ENCODE measurements at regions not wholly inside any gene's neighbourhood (a gene's known extent, or its start where the extent isn't known, plus 50 kb on each side); places are given as distances from the start of the nearest gene placed in this dataset.

DNA sequence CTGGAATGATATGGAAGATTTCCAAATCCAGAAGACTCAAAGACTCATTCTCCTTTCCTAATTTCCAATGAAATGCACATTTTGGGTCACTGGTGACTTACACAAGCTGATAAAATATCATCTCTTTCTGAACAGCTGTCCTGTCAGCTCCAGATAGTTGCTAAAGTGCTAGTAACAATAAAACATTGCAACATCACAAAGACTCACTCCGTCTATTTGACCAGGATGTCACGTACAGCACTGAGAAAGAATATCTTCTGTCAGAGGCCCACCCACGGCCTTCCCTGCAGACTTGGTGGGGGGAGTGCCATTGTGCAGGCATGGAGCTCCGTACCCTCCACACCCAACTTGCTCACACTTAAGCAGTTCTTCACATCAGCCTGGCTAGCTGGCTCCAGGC is 78.9 kb upstream of the EGR2 start:
- H3K27ac ChIP-seq, result no peak overlapping the region
- H3K4me1 ChIP-seq, result peaks cover 9% of the 10 kb centered on the region
- H3K4me2 ChIP-seq, result no peak overlapping the region
- no peaks in the 10 kb centered on the region for H3K27me3 ChIP-seq
- no peak overlapping the region for H3K4me3 ChIP-seq
- no peaks in the 10 kb centered on the region for H3K36me3 ChIP-seq
- H3K9ac ChIP-seq, result no peak overlapping the region
- no peaks in the 10 kb centered on the region for H3K9me3 ChIP-seq
- TF ChIP-seq Cebpa-rat (IDR thresholded peaks at IDR 0.05), result no peak
- no peaks in the 10 kb centered on the region for H4K20me1 ChIP-seq

DNA sequence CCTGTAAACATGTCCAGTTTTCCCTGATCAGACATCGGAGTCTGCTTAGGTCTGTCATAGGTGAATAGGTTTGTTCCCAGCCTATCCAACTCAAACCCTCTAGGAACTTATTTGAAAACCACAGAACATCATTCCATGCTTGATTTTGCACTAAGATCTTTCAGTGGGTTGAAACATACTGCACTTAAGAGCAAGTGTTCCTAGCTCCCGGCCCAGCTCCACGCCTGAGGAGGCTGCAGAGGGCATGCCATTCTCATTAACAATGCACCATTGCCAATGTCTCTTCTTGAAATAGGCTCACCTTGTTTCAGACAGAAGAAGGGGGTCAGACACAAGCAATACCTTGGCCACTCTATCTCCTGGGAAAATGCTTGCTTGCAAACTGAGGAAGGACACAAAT is 78.0 kb upstream of the EGR2 start:
- Histone ChIP-seq H3K9me3 (no peaks in the 10 kb centered on the region), H3K9ac (no peak overlapping the region), H3K4me1 (peaks cover 9% of the 10 kb centered on the region), H3K4me2 (no peak overlapping the region), H4K20me1 (no peaks in the 10 kb centered on the region), H3K4me3 (no peak overlapping the region), H3K27ac (no peak overlapping the region), H3K27me3 (no peaks in the 10 kb centered on the region), H3K36me3 (no peaks in the 10 kb centered on the region)
- TF ChIP-seq Cebpa-rat (IDR thresholded peaks at IDR 0.05), result no peak

DNA sequence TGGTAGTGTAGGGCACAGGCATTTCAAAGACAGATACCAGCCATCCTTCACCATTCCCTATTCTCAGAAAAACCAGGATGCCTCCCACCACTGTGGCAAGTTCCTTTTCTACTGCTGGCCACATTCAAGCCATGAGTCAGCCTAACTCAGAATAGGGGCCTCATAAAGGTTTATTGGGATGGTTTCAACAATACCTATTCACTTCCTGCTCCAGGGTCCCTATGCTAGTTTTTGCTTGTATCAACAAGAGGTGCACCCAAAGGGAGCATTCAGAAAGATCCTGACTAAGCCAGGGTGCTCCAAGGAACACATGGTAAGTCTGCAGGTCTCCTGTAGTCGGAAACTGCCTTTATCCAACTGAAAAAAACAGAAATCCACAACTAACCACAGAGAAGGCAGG is 76.9 kb upstream of the EGR2 start:
- H3K4me3 ChIP-seq, result no peak overlapping the region
- H3K36me3 ChIP-seq, result no peaks in the 10 kb centered on the region
- no peaks in the 10 kb centered on the region for H3K9me3 ChIP-seq
- peaks cover 9% of the 10 kb centered on the region for H3K4me1 ChIP-seq
- no peak overlapping the region for H3K9ac ChIP-seq
- no peak for TF ChIP-seq Cebpa-rat (IDR thresholded peaks at IDR 0.05)
- no peak overlapping the region for H3K4me2 ChIP-seq
- no peak overlapping the region for H3K27ac ChIP-seq
- H3K27me3 ChIP-seq, result no peaks in the 10 kb centered on the region
- H4K20me1 ChIP-seq, result no peaks in the 10 kb centered on the region

GRCh38 chr10:62890395-62890794 is 74.2 kb upstream of the EGR2 start:
- Histone ChIP-seq H3K9ac (no peak overlapping the region), H3K27me3 (no peaks in the 10 kb centered on the region), H3K9me3 (no peaks in the 10 kb centered on the region), H3K36me3 (no peaks in the 10 kb centered on the region), H3K4me2 (no peak overlapping the region), H4K20me1 (no peaks in the 10 kb centered on the region), H3K4me3 (no peak overlapping the region), H3K27ac (no peak overlapping the region), H3K4me1 (peaks cover 9% of the 10 kb centered on the region)
- TF ChIP-seq Cebpa-rat (IDR thresholded peaks at IDR 0.05), result no peak

DNA sequence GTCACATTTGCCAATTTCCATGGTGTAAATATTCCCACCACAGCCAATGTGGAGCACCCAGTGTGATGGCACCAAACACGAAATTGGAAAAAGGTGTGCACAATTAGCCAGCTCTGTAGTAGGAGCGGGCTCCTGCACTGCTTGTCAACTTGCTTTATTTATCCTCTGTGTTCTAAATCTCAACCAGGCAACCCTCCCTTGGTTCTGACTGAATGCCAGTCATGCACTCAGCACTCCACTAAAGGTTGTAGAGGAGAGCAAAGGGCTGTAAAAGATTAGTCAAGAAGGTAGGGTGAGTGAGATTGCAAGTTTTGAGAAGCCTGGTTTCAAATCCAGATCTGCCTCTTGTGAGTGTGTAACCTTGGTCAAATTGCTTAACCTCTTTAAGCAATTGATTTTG is 71.5 kb upstream of the EGR2 start:
- Histone ChIP-seq H3K9me3 (no peaks in the 10 kb centered on the region), H3K36me3 (no peaks in the 10 kb centered on the region), H3K4me2 (no peak overlapping the region), H4K20me1 (no peaks in the 10 kb centered on the region), H3K4me3 (no peak overlapping the region), H3K9ac (no peak overlapping the region), H3K27me3 (no peaks in the 10 kb centered on the region), H3K4me1 (peaks cover 9% of the 10 kb centered on the region), H3K27ac (no peak overlapping the region)
- no peak for TF ChIP-seq Cebpa-rat (IDR thresholded peaks at IDR 0.05)

- H3K9ac ChIP-seq, result no peak overlapping the region
These were observed 69.7 kb upstream of the EGR2 start for GRCh38 chr10:62885684-62886461.

GRCh38 chr10:62880162-62880561 is 64.0 kb upstream of the EGR2 start:
- Histone ChIP-seq H3K9ac (no peak overlapping the region), H3K4me2 (no peak overlapping the region), H3K36me3 (no peaks in the 10 kb centered on the region), H4K20me1 (no peaks in the 10 kb centered on the region), H3K4me1 (no peaks in the 10 kb centered on the region), H3K27ac (no peak overlapping the region), H3K9me3 (no peaks in the 10 kb centered on the region), H3K27me3 (no peaks in the 10 kb centered on the region), H3K4me3 (no peak overlapping the region)
- no peak for TF ChIP-seq Cebpa-rat (IDR thresholded peaks at IDR 0.05)

More at GRCh38 chr10:62885684-62886461, 69.7 kb upstream of the EGR2 start:
- no peaks in the 10 kb centered on the region for H4K20me1 ChIP-seq
- no peak overlapping the region for H3K4me2 ChIP-seq
- no peaks in the 10 kb centered on the region for H3K9me3 ChIP-seq
- H3K27me3 ChIP-seq, result no peaks in the 10 kb centered on the region
- TF ChIP-seq Cebpa-rat (IDR thresholded peaks at IDR 0.05), result no peak
- H3K4me3 ChIP-seq, result no peak overlapping the region
- no peak overlapping the region for H3K27ac ChIP-seq
- H3K4me1 ChIP-seq, result no peaks in the 10 kb centered on the region
- H3K36me3 ChIP-seq, result no peaks in the 10 kb centered on the region

DNA sequence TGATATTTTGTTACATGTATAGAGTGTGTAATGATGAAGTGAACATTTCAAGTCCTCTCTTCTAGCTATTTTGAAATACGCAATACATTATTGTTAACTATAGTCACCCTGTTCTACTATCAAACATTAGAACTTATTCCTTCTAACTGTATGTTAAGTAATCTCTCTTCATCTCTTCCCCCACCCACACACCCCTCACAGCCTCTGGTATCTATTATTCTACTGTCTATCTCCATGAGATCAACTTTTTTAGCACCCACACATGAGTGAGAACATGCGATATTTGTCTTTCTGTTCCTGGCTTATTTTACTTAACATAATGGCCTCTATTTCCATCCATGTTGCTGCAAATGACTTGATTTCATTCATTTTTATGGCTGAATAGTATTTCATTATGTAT is 57.7 kb upstream of the EGR2 start:
- Histone ChIP-seq H3K9me3 (no peaks in the 10 kb centered on the region), H3K27me3 (no peaks in the 10 kb centered on the region), H4K20me1 (no peaks in the 10 kb centered on the region), H3K4me1 (no peaks in the 10 kb centered on the region), H3K4me2 (no peak overlapping the region), H3K9ac (no peak overlapping the region), H3K4me3 (no peak overlapping the region), H3K27ac (no peak overlapping the region), H3K36me3 (no peaks in the 10 kb centered on the region)
- TF ChIP-seq Cebpa-rat (IDR thresholded peaks at IDR 0.05), result no peak

- no peak overlapping the region for H3K27ac ChIP-seq
- H3K36me3 ChIP-seq, result no peaks in the 10 kb centered on the region
- H3K4me1 ChIP-seq, result peaks cover 6% of the 10 kb centered on the region; the same call in 1 of the 2 replicates
- H3K4me2 ChIP-seq, result no peak overlapping the region
- no peaks in the 10 kb centered on the region for H3K9me3 ChIP-seq
- H4K20me1 ChIP-seq, result no peaks in the 10 kb centered on the region
- H3K27me3 ChIP-seq, result no peaks in the 10 kb centered on the region
- TF ChIP-seq Cebpa-rat (IDR thresholded peaks at IDR 0.05), result no peak
- no peak overlapping the region for H3K4me3 ChIP-seq
- H3K9ac ChIP-seq, result no peak overlapping the region
These were observed 54.7 kb upstream of the EGR2 start for GRCh38 chr10:62870866-62871265.

DNA sequence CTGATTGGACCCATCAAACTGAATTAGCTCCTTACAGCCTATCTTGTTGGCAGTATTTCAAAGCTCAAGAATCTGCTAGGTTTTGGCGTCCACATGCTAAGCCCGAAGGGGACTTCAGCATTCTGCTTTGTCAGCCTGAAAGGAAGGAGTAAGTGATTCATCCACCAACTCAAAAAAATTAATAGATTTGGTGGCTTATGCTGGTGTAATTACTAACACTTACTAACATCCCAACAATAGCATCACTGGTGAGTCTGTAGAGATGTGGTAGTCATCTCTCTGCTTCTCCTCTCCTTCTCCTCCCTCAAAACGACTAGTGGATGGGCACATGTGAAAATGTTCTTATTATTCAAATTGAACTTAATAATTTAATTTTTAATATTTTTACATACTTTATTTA is 53.8 kb upstream of the EGR2 start:
- Histone ChIP-seq H3K9me3 (no peaks in the 10 kb centered on the region), H3K4me3 (no peak overlapping the region), H3K27me3 (no peaks in the 10 kb centered on the region), H3K4me2 (no peak overlapping the region), H3K9ac (no peak overlapping the region), H3K36me3 (no peaks in the 10 kb centered on the region), H3K27ac (no peak overlapping the region), H3K4me1 (peaks cover 6% of the 10 kb centered on the region; the same call in 1 of the 2 replicates), H4K20me1 (no peaks in the 10 kb centered on the region)
- TF ChIP-seq Cebpa-rat (IDR thresholded peaks at IDR 0.05), result no peak

DNA sequence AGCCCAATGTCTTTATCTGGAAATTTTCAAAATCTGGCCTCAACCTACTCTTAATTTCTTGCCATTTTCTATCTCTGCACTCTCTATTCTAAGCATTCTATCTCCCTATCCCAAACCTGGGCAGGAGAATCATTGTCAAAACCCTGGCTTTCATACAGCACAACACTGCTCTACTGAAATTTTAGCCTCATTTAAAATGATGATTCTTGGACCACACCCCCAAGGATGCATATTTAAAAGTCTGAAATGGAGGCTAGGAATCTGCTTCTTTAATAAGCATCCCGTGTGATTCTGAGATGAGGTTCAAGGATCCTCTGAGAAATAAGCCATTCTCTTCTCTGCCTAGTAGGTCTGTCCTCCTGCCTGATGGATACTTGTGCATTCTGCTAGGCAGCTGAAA is 50.8 kb upstream of the EGR2 start:
- Histone ChIP-seq H3K36me3 (no peaks in the 10 kb centered on the region), H3K4me2 (no peak overlapping the region), H4K20me1 (no peaks in the 10 kb centered on the region), H3K9ac (no peak overlapping the region), H3K4me1 (peaks cover 6% of the 10 kb centered on the region; the same call in 1 of the 2 replicates), H3K9me3 (no peaks in the 10 kb centered on the region), H3K4me3 (no peak overlapping the region), H3K27ac (no peak overlapping the region), H3K27me3 (no peaks in the 10 kb centered on the region)
- TF ChIP-seq Cebpa-rat (IDR thresholded peaks at IDR 0.05), result no peak
